ENCODE measurements at regions not wholly inside any gene's neighbourhood (a gene's known extent, or its start where the extent isn't known, plus 50 kb on each side); places are given as distances from the start of the nearest gene placed in this dataset.
"Not testable (repeated sequence)": the region's sequence is repeated elsewhere in the genome, so short reads cannot be mapped to it uniquely, and the experiment has no call there.

- no peak for DNase-seq
Observed at GRCh38 chr2:81050580-81051095, 746.1 kb upstream of the LRRTM1 start.

DNA sequence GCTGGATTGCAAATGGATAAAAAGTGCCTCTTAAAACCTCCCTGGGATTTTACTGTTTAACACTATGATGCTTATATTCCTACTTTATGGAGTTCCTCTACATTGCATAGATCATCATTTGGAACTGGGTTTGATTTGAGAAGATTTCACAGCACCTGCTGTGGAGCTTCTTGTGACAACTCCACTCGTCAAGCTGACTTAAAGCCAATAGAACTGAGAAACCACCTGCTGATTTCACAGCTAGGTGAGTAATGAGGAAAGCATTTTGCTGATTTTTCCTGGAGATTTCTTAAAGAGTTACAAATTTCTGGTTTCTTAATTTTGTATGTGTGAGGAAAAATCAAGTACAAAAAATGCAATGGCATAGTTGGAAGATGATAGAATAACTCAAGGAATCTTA, 739.1 kb upstream of the LRRTM1 start:
- no peak for DNase-seq

GRCh38 chr2:81007104-81007503, 702.6 kb upstream of the LRRTM1 start:
- DNase-seq: no peak

DNA sequence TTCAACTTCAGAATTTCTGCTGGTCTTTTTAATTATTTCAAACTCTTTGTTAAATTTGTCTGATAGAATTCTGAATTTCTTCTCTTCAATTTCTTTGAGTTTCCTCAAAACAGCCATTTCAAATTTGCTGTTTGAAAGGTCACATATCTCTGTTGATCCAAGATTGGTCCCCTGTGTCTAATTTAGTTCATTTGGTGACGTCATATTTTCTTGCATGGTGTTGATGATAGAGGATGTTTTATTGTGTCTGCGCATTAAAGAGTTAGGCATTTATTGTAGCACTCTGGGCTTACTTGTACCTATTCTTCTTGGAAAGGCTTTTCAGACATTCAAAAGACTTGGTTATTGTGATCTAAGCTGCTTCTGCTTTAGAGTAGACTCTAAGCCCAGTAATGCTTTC, 698.4 kb upstream of the LRRTM1 start:
- no peak for DNase-seq

DNA sequence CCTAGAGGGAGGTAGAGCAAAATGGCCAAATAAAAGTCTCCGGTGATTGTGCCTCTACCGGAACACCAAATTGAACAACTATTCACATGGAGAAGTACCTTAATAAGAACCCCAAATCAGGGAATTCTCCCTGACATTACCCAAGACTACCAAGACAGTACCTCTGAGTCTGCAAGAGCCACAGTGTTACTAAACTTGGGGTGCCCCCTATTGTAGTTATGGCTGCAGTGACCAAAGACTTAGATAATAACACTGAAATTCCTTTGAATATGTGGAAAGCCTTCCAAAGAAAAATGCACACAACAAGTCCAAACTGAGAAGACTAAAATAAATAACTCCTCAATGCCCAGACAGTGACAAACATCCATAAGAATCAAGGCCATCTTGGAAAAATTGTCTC, 682.9 kb upstream of the LRRTM1 start:
- DNase-seq: no peak

- DNase-seq: no peak
Observed at GRCh38 chr2:80969900-80970299, 665.3 kb upstream of the LRRTM1 start.

DNA sequence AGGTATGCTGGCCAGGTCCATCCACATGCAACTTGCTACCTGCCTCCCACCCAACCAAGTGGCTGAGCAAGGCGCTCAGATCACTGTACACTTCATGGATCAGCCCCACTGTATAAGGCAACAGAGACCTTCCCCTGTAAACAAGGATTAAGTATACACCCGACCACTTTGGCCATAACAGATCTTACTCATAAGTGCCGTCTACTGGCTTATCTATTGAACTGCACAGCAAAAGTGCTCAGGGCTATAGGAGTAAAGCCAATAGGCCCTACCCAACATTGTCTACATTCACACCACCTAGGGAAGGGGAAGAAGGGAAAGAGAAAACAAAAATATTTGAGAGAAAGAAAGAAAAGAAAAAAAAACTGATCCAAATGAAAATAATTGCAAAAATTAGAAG, 663.9 kb upstream of the LRRTM1 start:
- DNase-seq: no peak

DNA sequence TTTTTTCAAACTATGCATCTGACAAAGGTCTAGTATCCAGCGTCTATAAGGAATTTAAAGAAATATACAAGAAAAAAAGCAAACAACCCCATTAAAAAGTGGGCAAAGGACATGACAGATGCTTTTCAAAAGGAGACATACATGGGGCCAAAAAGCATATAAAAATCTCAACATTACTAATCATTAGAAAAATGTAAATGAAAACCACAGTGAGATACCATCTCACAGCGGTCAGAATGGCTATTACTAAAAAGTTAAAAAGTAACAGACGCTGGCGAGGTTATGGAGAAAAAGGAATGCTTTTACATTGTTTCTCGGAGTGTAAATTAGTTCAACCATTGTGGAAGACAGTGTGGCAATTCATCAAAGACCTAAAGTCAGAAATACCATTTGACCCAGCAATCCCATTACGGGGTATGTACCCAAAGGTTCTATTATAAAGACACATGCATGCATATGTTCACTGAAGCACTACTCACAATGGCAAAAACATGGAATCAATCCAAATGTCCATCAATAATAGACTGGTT, 643.1 kb upstream of the LRRTM1 start:
- DNase-seq: no peak

GRCh38 chr2:80943487-80943886, 638.9 kb upstream of the LRRTM1 start:
- DNase-seq: no peak

GRCh38 chr2:80942766-80943165, 638.2 kb upstream of the LRRTM1 start:
- DNase-seq: no peak

GRCh38 chr2:80938463-80938862, 633.9 kb upstream of the LRRTM1 start:
- no peak for DNase-seq

- not testable (repeated sequence) for DNase-seq
Observed at GRCh38 chr2:80931820-80932219, 627.3 kb upstream of the LRRTM1 start.

- DNase-seq: no peak
Observed at GRCh38 chr2:80930777-80931176, 626.2 kb upstream of the LRRTM1 start.

- DNase-seq: no peak
Observed at GRCh38 chr2:80926168-80926567, 621.6 kb upstream of the LRRTM1 start.

GRCh38 chr2:80896576-80896975, 592.0 kb upstream of the LRRTM1 start:
- DNase-seq: no peak

DNA sequence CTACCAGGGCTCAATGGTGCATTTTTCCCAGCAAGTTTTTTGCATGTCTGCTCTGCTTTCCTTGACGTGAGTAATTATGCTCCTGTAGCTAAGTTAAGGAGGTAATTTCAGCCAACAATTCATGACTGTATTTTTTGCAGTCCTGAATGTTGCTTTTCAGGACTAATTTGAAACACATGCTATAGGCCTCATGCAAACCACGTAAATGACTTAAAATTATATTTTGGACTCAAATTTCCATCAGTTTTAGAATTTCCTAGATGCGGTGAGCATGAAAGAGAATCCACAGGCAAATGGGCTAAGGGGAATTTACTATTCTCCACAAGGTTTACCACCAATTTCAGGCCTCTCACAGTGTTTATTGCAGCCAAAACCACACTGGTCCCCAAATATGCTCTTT, 589.9 kb upstream of the LRRTM1 start:
- no peak for DNase-seq

GRCh38 chr2:80893711-80894110, 589.2 kb upstream of the LRRTM1 start:
- no peak for DNase-seq

GRCh38 chr2:80889009-80889408, 584.5 kb upstream of the LRRTM1 start:
- no peak for DNase-seq

DNA sequence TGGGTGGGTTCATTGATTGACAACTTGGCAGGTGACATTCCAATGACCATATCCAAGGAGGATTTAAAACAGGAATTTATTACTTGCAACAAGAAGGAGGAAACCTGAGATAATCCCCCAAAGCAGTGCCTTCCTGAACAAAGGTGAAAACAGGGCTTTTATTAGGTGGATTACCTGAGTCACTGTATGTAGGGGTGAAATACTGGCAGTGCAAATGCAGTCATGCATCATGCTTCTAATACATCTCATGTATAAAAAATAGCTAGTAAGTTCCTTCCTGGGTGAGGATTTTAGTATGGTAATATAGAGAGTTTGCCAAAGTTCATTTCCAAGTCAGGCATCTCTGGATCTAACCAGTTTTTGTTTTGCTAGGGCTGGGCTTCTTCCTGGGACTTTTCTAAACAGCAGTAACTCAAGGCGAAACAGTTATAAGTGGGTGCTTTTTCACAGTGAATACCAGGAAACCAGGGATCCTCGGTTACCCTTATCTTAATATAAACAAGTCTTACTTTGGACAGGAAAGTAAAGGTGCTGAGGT, 583.4 kb upstream of the LRRTM1 start:
- no peak for DNase-seq

DNA sequence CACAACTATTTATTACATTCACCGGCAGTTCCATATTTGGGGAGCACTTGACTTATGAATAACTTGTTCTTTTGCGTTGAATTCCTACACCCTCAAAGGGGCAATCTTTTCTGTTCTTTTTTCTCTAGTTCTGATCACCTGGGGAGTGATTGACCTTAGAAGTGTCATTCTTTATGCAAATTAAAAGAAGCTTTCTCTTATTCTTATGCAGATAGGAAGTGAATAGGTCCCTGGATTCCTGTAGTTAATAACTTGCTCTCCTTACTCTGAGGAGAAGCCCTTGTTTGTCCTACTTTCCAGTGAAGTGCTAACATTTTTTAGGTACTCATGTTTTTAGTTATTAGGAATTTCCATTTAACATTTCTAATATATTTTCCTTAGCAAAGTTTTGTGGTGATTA, 569.8 kb upstream of the LRRTM1 start:
- no peak for DNase-seq

GRCh38 chr2:80869858-80870438, 565.4 kb upstream of the LRRTM1 start:
- no peak for DNase-seq

DNA sequence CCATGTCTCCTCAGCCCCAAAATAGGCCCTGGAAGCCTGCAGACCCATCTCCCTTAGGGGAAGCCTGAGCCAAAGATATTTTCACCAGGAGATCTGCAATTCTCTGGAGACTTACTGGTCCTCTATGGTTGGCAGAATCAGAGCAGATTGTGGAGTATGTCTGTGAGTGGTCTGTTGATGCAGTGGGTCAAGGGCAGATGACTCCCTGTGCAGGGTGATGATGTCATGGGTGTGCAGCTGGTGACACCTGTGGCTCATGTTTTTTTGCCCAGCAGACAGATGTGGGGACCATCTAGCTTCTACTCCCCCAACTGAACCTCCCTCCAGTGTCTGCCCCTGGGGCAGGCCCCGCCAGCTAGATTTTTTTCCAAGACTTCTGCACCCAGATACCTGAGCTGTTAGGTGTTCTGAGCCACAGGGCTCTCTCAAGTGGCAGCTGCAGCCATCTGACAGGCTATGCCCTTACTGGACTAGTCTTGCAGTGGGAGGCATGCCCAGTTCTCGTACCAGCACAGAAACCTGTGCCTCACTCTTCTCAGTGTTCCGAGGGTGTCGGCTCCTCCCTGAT, 558.7 kb upstream of the LRRTM1 start:
- no peak for DNase-seq

DNA sequence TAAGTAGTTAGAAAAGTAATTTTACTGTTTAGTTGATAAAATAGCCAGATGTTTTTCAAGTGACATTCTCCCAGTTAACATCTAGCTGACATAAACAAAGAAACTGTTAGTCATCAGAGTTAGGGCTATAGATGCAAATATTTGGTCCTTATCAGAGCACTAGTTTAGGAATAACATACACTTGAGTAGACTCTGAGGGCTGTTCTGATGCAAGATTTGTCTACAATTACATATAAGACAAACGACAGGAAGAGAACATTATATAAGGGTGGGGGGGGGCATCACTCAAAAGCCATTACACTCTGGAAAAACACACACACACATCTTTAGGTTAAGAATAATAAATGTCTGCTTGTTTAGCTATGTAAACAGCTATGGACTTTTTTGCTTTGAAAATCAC, 554.4 kb upstream of the LRRTM1 start:
- no peak for DNase-seq

DNA sequence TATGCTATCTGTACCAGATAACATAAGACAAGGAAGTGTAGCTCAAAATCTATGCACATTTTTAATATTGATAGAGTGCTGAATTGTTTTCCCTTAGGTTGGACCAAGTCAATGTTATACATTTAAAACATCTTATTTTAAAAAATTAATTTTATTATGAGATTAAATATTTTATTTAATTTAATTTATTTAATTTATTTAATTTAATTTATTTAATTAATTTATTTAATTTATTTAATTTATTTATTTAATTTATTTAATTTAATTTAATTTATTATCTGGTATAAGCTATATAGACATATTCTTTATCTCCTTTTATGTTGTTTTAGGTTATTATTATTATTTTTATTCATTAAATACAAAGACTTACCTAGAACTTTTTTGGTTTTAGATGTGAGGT, 551.7 kb upstream of the LRRTM1 start:
- DNase-seq: no peak

DNA sequence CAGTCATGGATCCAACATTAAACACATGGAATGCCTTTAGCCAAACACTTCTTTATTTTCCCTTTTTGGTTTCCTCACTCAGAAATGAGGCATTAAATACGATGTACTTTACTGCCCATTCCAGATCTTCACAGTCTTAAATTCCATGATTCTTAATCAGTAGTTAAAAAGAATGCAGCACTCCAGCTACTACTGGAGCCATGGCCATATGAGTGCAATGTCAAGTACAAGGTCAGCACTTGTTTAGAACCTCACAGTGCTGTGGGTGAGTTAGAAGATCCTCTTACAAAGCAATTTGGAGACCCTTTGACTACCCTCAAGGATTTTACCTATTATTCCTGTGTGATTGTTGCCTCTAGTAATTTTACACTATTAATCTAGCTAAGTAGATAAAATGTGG, 550.3 kb upstream of the LRRTM1 start:
- DNase-seq: no peak

Measured in GDM1 (cell line).